Lower leg skin (tissue), 3 donors: ENCODE measurements at regions not wholly inside any gene's neighbourhood (a gene's known extent, or its start where the extent isn't known, plus 50 kb on each side); places are given as distances from the start of the nearest gene placed in this dataset.

Experiments used
- CTCF ChIP-seq, 3 donors: fragments of 450-650 bp; IDR thresholded peaks; one replicate each; pipeline ENCODE4 v1.5.1; 2016; ENCODE audit warnings: antibody characterized with exemption in 3 of 3, mild to moderate bottlenecking in 3 of 3, moderate library complexity in 2 of 3
- POLR2A ChIP-seq, 2 donors: fragments of 450-650 bp; IDR thresholded peaks; one replicate each; pipeline ENCODE4 v1.6.1; 2016 to 2017; ENCODE audit warnings: antibody characterized with exemption in 2 of 2, mild to moderate bottlenecking in 1 of 2, moderate library complexity in 1 of 2

- TF ChIP-seq POLR2A (IDR thresholded peaks at IDR 0.05) (no peak), CTCF (IDR thresholded peaks at IDR 0.05) (no peak)
These were observed 183.7 kb downstream of the MBOAT1 start for GRCh38 chr6:20028562-20028961.
